ENCODE measurements at regions not wholly inside any gene's neighbourhood (a gene's known extent, or its start where the extent isn't known, plus 50 kb on each side); places are given as distances from the start of the nearest gene placed in this dataset.

GRCh38 chr2:62425684-62426083, 80.3 kb downstream of the TMEM17 start:
- intact Hi-C loops (cut with micrococcal nuclease; ENCODE audit: unreplicated experiment) = no loop called here
- Histone ChIP-seq H3K4me1 (no peaks in the 10 kb centered on the region), H3K36me3 (ENCODE audit: control insufficient read depth, insufficient read depth, low read length) (no peaks in the 10 kb centered on the region), H3K4me3 (ENCODE audit: low read depth, low read length) (no peak overlapping the region), H3K27me3 (replicated peaks; ENCODE audit: control insufficient read depth, insufficient read depth, low read length) (no peaks in the 10 kb centered on the region), H3K9me3 (no peaks in the 10 kb centered on the region; the same call in 1 of the 2 replicates)
- no peak for DNase-seq
- H3K36me3 Mint-ChIP-seq (ENCODE audit: insufficient read depth, unreplicated experiment) = no peaks in the 10 kb centered on the region
- no peak overlapping the region for H3K4me3 Mint-ChIP-seq (ENCODE audit: unreplicated experiment)
- BruUV-seq (replicated peaks) = no TSS peak
- CTCF ChIA-PET = no interaction called here
- no peak overlapping the region for H3K27ac Mint-ChIP-seq (ENCODE audit: unreplicated experiment)
- H3K9me3 Mint-ChIP-seq (ENCODE audit: unreplicated experiment) = peaks cover 21% of the 10 kb centered on the region
- TF ChIP-seq CTCF (IDR thresholded peaks at IDR 0.05; ENCODE audit: insufficient read depth in 1 of 2, low read depth in 1 of 2, low read length in 1 of 2, severe bottlenecking in 1 of 2, unreplicated experiment in 1 of 2) = no peak
- POLR2A ChIA-PET = no interaction called here
- H3K4me1 Mint-ChIP-seq (ENCODE audit: low read depth, unreplicated experiment) = no peaks in the 10 kb centered on the region
- H3K27me3 Mint-ChIP-seq (ENCODE audit: insufficient read depth, unreplicated experiment) = no peaks in the 10 kb centered on the region

GRCh38 chr2:62424899-62425298, 81.1 kb downstream of the TMEM17 start:
- Mint-ChIP-seq H3K27me3 (ENCODE audit: insufficient read depth, unreplicated experiment) (no peaks in the 10 kb centered on the region), H3K4me3 (ENCODE audit: unreplicated experiment) (no peak overlapping the region), H3K4me1 (ENCODE audit: low read depth, unreplicated experiment) (no peaks in the 10 kb centered on the region), H3K36me3 (ENCODE audit: insufficient read depth, unreplicated experiment) (no peaks in the 10 kb centered on the region), H3K27ac (ENCODE audit: unreplicated experiment) (no peak overlapping the region), H3K9me3 (ENCODE audit: unreplicated experiment) (peaks cover 19% of the 10 kb centered on the region)
- no peak for DNase-seq
- intact Hi-C loops (cut with micrococcal nuclease; ENCODE audit: unreplicated experiment) = no loop called here
- no TSS peak for BruUV-seq (replicated peaks)
- no peaks in the 10 kb centered on the region for H3K4me1 ChIP-seq
- POLR2A ChIA-PET = no interaction called here
- H3K27me3 ChIP-seq (replicated peaks; ENCODE audit: control insufficient read depth, insufficient read depth, low read length) = no peaks in the 10 kb centered on the region
- H3K36me3 ChIP-seq (ENCODE audit: control insufficient read depth, insufficient read depth, low read length) = no peaks in the 10 kb centered on the region
- no peaks in the 10 kb centered on the region; the same call in 1 of the 2 replicates for H3K9me3 ChIP-seq
- H3K4me3 ChIP-seq (ENCODE audit: low read depth, low read length) = no peak overlapping the region
- TF ChIP-seq CTCF (IDR thresholded peaks at IDR 0.05; ENCODE audit: insufficient read depth in 1 of 2, low read depth in 1 of 2, low read length in 1 of 2, severe bottlenecking in 1 of 2, unreplicated experiment in 1 of 2) = no peak
- CTCF ChIA-PET = interaction anchor here (0.6 kb wide), 1 partner anchor 730 kb away, joined by 3 read pairs; no protein-coding TSS in a partner anchor

- ChIA-PET CTCF (no interaction called here), POLR2A (no interaction called here)
- Histone ChIP-seq H3K4me1 (no peaks in the 10 kb centered on the region), H3K36me3 (ENCODE audit: control insufficient read depth, insufficient read depth, low read length) (no peaks in the 10 kb centered on the region), H3K27me3 (replicated peaks; ENCODE audit: control insufficient read depth, insufficient read depth, low read length) (no peaks in the 10 kb centered on the region), H3K9me3 (no peaks in the 10 kb centered on the region; the same call in 1 of the 2 replicates), H3K4me3 (ENCODE audit: low read depth, low read length) (no peak overlapping the region)
- Mint-ChIP-seq H3K27ac (ENCODE audit: unreplicated experiment) (no peak overlapping the region), H3K36me3 (ENCODE audit: insufficient read depth, unreplicated experiment) (no peaks in the 10 kb centered on the region), H3K9me3 (ENCODE audit: unreplicated experiment) (peaks cover 28% of the 10 kb centered on the region), H3K4me3 (ENCODE audit: unreplicated experiment) (no peak overlapping the region), H3K27me3 (ENCODE audit: insufficient read depth, unreplicated experiment) (no peaks in the 10 kb centered on the region), H3K4me1 (ENCODE audit: low read depth, unreplicated experiment) (no peaks in the 10 kb centered on the region)
- DNase-seq = no peak
- TF ChIP-seq CTCF (IDR thresholded peaks at IDR 0.05; ENCODE audit: insufficient read depth in 1 of 2, low read depth in 1 of 2, low read length in 1 of 2, severe bottlenecking in 1 of 2, unreplicated experiment in 1 of 2) = no peak
- BruUV-seq (replicated peaks) = no TSS peak
- intact Hi-C loops (cut with micrococcal nuclease; ENCODE audit: unreplicated experiment) = no loop called here
Measured at GRCh38 chr2:62423883-62424458, 82.0 kb downstream of the TMEM17 start.
